ENCODE measurements at regions not wholly inside any gene's neighbourhood (a gene's known extent, or its start where the extent isn't known, plus 50 kb on each side); places are given as distances from the start of the nearest gene placed in this dataset.

- in situ Hi-C loops (cut with HindIII; ENCODE audit: low sequenced_read_pairs): no loop called here
These were observed 686.3 kb downstream of the FGF9 start for GRCh38 chr13:22357132-22357531.

DNA sequence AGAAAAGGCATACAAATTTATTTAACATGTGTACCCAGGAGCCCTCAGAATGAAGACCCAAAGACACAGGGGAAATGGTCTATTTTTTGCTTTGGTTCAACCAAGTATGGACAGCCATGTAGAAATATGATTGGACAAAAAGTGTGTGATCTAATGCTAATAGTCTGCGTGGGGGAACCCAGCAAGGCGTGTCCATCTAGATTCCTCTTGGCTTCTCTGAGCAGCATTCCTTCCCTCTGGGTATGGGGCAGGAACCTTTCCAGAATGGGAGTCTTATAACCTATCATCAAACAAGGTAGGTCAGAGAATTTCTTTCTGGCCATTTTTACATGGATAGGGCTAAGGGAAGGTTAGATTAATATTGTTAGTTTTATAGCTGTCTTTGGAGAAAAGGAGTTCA, 698.2 kb downstream of the FGF9 start:
- in situ Hi-C loops (cut with HindIII; ENCODE audit: low sequenced_read_pairs): no loop called here

- in situ Hi-C loops (cut with HindIII; ENCODE audit: low sequenced_read_pairs): no loop called here
These were observed 699.0 kb downstream of the FGF9 start for GRCh38 chr13:22369840-22370239.

GRCh38 chr13:22372261-22372660, 701.4 kb downstream of the FGF9 start:
- in situ Hi-C loops (cut with HindIII; ENCODE audit: low sequenced_read_pairs): no loop called here

DNA sequence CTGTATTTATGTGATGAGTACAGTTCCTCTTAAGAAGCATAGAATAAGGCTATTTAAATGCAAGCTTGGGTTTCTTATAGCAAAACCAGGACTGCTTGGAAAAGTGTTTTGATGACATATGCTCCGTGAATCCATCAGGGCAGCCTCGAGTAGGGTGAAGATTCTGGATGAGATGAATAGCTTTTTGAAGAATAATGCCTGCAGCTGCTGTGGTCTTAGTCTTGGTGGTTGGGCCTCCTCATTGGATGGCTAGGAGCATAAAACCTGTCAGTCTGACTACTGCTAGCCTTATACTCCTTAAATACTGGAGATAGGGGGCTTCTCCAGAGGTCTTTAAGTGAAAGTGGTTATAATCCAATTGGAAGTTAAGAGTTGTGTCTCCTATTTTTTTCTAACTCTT, 704.3 kb downstream of the FGF9 start:
- in situ Hi-C loops (cut with HindIII; ENCODE audit: low sequenced_read_pairs): no loop called here

DNA sequence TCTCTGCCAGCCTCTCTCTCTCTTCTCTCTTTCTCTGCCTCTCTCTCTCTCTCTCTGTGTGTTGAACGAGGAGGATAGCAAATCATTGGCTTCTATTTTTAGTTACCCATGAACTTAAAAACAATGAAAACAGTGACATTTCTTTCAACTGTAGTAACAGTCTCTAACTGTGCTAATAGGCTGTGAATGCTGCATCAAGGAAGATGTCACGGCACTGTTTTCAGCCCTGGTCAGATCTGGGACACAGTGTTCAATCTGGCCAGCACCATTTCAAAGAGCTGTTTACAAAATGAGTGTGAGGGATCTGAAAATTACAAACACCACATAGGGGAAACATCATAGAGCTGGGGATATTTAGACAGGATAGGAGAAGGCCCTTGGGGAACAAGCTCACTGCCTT, 717.0 kb downstream of the FGF9 start:
- in situ Hi-C loops (cut with HindIII; ENCODE audit: low sequenced_read_pairs): no loop called here

DNA sequence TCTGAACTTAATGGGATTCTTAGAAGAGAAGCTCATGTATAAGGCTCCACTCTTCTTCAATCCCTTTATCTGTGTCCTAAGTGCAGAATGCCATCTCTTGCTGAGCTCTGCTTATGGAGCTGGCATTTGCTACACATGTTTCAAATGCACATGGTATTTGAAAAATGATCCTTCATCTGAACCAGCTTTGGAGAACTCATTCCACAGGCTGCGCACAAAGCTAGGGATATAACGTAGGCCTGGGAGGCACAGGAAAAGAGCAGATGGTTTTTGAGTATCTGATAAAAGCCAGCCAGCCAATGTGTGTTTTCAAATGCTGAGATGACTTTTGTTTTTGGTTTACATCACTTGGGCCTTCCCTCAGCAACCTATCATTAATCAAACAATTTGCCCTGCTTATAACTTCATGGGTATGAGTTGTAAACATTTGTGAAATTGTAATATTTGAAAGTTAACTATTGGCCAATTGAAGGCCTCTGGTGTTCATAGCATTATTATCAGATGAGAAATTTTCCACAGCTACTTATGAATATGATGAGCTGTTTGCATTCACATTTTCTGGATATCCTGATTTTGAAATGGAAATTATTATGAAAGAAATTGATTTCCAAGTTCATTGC, 729.0 kb downstream of the FGF9 start:
- in situ Hi-C loops (cut with HindIII; ENCODE audit: low sequenced_read_pairs): no loop called here

DNA sequence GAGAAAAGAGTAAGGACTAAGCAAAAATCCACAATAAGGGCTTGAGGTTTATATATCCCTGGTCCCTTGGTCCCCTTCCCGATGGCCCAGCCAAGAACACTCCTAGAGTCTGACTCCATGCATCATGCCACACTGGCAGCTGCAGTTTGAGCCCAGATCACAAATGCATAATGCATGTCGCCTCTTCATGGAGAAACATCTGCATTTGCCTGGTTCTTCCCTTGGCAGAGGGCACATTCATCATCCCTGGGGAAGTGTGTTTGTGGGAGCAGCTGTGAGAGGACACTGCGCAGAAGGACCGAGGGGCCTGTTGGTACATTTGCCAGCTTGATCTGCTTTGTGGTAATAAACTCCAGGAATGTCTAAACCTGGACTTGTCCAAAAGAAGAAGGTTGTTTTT, 731.8 kb downstream of the FGF9 start:
- in situ Hi-C loops (cut with HindIII; ENCODE audit: low sequenced_read_pairs): no loop called here

GRCh38 chr13:22403144-22403543, 732.3 kb downstream of the FGF9 start:
- in situ Hi-C loops (cut with HindIII; ENCODE audit: low sequenced_read_pairs): no loop called here

DNA sequence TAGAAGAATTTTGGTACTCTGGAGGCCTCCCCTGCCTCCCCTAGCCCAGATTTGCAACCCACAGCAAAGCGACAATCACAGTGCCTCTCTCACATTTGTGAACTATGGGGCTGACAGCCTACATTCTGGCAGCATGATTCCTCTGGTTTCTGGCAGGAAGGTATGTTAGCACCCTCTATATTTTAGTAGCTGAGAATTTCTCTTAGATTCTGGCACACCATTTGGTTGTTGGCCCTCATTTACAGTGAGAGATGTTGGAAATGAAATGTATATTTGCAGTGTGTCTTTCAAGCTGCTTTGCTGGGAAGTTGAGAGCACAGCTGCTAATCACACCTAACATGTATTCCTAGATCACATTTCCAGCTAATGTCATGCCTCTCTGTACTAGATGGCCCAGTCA, 735.0 kb downstream of the FGF9 start:
- in situ Hi-C loops (cut with HindIII; ENCODE audit: low sequenced_read_pairs): no loop called here

DNA sequence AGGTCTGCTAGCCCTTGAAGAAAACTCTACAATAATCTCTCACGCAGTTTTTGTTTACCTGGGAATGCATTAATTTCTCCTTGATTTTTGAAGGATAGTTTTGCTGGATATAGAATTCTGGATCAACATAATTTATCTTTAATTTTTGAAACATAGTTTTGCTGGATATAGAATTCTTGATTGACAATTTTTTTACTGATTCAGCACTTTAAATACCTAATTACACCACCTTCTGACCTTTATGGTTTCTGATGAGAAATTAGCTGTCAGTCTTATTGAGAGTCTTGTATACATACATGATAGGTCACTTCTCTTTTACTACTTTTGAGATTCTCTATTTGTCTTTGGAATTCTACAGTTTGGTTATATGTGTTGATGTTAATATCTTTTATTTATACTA, 741.6 kb downstream of the FGF9 start:
- in situ Hi-C loops (cut with HindIII; ENCODE audit: low sequenced_read_pairs): no loop called here

GRCh38 chr13:22422023-22422422, 751.1 kb downstream of the FGF9 start:
- in situ Hi-C loops (cut with HindIII; ENCODE audit: low sequenced_read_pairs): no loop called here

DNA sequence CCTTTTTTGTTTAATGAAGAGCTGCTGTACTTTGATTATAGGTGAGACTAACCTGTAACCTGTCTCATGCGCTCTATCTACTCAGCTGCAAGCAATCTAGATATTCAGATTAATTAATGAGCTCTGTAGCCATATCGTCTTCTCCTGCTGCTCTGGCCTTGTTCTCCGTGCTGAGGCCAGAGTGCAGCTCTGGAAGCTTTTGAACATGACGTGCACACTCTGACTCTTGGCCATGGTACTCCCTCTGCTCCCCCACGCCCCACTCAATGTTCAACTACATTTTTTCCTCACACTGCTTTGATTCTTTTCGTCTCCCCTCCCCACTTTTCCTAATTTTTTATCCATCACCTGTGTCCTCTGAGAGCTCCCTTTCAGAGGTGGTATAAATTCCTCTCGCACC, 751.8 kb downstream of the FGF9 start:
- in situ Hi-C loops (cut with HindIII; ENCODE audit: low sequenced_read_pairs): no loop called here

- in situ Hi-C loops (cut with HindIII; ENCODE audit: low sequenced_read_pairs): no loop called here
These were observed 752.4 kb downstream of the FGF9 start for GRCh38 chr13:22423261-22423660.

DNA sequence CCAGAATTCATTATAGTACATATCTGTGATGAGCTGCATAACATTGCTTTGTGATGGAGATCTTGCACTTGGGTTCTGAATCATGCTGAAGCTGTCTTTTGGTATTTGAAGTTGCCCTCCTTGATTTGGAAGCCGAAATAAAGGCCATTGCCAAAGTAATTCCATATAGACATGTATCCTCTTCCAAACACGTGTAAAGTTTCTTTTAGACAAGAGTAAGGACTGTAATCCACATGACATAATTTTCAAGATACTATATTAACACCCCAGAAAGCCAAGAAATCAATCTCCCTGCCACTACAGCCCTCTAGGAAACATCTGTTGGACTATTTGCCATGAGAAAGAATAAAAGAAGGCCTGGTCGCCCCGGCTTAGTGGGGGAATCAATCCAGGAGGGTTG, 754.2 kb downstream of the FGF9 start:
- in situ Hi-C loops (cut with HindIII; ENCODE audit: low sequenced_read_pairs): no loop called here

DNA sequence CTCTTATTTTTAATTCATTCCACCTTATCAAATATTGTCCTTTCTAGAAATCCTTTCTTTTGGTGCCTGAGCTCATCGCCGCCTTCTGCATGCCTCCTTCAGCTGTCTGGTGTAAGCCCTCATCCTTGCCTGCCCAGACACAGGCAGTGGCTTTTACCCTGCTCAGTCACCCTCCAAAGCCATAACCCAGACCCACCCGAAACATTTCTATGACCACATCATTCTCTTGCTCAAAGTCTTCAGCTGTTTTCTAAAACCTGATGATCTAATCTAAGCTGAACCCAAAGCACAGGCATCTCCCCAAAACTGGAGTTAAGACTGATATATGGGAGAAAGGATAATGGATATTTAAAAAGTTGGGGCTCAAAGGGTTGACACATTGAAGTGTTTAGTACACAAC, 753.7 kb upstream of the SGCG start:
- in situ Hi-C loops (cut with HindIII; ENCODE audit: low sequenced_read_pairs): no loop called here

DNA sequence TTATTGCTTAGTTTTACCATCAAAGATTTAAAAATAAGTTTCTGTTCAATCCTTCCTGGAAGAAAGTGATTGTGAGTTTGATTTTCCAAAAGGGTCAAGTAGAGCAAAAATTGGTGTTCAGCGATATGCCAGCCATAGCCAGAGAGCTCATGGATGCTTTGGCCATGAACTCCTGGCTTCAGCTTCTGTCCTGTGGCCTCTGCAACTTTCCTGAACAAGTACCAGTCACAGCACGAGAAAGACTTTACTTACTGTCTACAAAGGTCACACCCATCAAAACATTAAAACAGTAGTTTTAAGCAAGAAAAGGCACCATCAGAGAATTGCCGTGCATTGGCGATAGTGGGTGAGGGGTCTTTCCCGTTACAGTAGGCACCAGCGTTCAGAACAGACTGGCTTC, 753.0 kb upstream of the SGCG start:
- in situ Hi-C loops (cut with HindIII; ENCODE audit: low sequenced_read_pairs): no loop called here

- in situ Hi-C loops (cut with HindIII; ENCODE audit: low sequenced_read_pairs): no loop called here
These were observed 752.5 kb upstream of the SGCG start for GRCh38 chr13:22428188-22428828.

- in situ Hi-C loops (cut with HindIII; ENCODE audit: low sequenced_read_pairs): no loop called here
These were observed 748.1 kb upstream of the SGCG start for GRCh38 chr13:22432690-22433089.

DNA sequence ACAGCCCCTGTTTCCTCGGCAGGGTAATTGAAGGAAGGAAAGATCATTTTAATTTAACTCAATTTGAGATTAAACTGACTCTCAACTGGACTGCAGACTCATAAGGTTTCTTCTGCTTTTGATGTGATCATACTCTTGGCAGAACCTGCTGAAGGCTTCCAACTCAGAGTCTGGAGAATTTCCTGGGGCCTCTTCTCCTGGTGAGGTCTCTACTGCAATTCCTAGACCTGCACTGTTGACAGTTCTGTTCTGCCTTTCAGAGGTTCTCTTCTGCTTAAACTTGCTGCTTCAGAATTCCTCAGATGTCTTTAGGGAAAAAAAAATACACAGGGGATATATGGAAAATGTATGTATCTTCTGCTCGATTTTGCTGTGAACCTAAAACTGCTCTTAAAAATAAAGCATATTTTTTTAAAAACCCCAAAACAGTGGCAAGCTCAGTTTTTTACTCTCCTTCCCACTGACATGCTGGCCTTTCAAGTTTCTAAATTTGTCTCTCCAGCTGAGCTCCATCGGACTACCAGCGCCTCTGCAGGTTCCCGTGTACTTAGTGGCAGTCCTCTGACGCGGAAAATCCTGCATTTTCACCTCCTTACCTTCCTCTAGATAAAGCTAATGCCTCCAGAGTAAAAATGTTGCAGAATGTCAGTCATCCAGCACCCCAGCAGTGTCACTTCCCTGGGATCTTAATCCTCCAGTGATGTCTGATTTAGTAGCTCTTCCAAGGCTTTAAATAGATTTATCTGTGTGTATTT, 733.5 kb upstream of the SGCG start:
- in situ Hi-C loops (cut with HindIII; ENCODE audit: low sequenced_read_pairs): no loop called here

DNA sequence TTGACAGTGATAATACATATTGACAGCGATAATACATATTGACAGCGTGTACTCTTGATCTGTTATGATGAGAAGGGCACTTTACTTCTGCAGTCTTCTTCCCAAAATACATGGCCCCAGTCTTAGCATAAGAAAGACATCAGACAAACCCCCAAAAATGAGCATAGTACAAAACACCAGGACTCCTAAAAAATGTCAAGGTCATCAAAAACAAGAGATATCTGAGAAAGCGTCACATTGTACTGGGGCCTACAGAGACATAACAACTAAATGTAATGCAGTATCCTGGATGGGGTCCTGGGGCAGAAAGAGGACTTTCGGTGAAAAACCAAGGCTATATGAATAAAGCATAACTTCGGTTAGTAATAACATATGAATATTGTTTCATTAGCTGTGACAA, 731.5 kb upstream of the SGCG start:
- in situ Hi-C loops (cut with HindIII; ENCODE audit: low sequenced_read_pairs): no loop called here

DNA sequence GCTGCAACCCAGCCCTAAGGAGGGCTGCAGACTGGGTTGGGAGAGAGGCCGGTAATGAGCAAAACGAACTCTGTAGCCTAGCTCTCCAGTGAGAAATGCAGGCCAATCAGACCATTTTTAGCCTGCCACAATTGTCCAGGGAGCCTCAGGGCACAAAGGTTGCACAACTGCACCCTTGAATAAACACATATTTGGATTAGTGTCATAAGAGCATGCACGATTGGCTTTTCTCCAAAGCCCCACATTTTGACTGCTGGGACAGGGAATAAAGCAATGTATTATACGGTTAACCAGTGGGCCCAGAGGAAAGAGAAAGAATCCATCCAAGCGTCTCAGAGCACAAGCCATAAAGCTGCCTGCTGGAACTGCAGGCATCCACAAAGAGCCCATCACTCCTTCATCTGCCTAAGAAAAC, 729.4 kb upstream of the SGCG start:
- in situ Hi-C loops (cut with HindIII; ENCODE audit: low sequenced_read_pairs): no loop called here

Data from DLD1 (cell line).